Glutamatergic neuron (in vitro differentiated cells): ENCODE measurements at regions not wholly inside any gene's neighbourhood (a gene's known extent, or its start where the extent isn't known, plus 50 kb on each side); places are given as distances from the start of the nearest gene placed in this dataset.

Experiments used
- DNase-seq: peaks from one replicate; pipeline ENCODE4 v3.0.0; 2022
- H3K27ac Mint-ChIP-seq: one replicate; pipeline ENCODE4 v1.8.0; 2020; ENCODE audit warnings: mild to moderate bottlenecking, mixed read lengths, inconsistent platforms; ENCODE audit not compliant: unreplicated experiment
- H3K27me3 Mint-ChIP-seq: one replicate; pipeline ENCODE4 v1.8.0; 2020; ENCODE audit warnings: mild to moderate bottlenecking, moderate library complexity, mixed read lengths, inconsistent platforms; ENCODE audit not compliant: unreplicated experiment
- H3K36me3 Mint-ChIP-seq: one replicate; pipeline ENCODE4 v1.8.0; 2020; ENCODE audit warnings: mild to moderate bottlenecking, mixed read lengths, inconsistent platforms; ENCODE audit not compliant: unreplicated experiment
- H3K4me1 Mint-ChIP-seq: one replicate; pipeline ENCODE4 v1.8.0; 2020; ENCODE audit warnings: mild to moderate bottlenecking, low read depth, mixed read lengths, inconsistent platforms; ENCODE audit not compliant: unreplicated experiment
- H3K4me3 Mint-ChIP-seq: one replicate; pipeline ENCODE4 v1.8.0; 2020; ENCODE audit warnings: mild to moderate bottlenecking, mixed read lengths, inconsistent platforms; ENCODE audit not compliant: unreplicated experiment
- H3K9me3 Mint-ChIP-seq: one replicate; pipeline ENCODE4 v1.8.0; 2020; ENCODE audit warnings: mild to moderate bottlenecking, moderate library complexity, mixed read lengths, inconsistent platforms; ENCODE audit not compliant: unreplicated experiment
- CTCF ChIP-seq: fragments of 200-600 bp; sonication (generic); IDR thresholded peaks from one replicate; pipeline ENCODE4 v1.5.0; 2021; ENCODE audit not compliant: partially characterized antibody, unreplicated experiment

GRCh38 chr2:34998741-34999140 is 1356.8 kb upstream of the CRIM1 start:
- Mint-ChIP-seq H3K27me3 (no peaks in the 10 kb centered on the region), H3K36me3 (no peaks in the 10 kb centered on the region), H3K4me1 (no peaks in the 10 kb centered on the region), H3K27ac (no peak overlapping the region), H3K4me3 (no peak overlapping the region), H3K9me3 (no peaks in the 10 kb centered on the region)
- TF ChIP-seq CTCF: no peak
- no peak for DNase-seq

GRCh38 chr2:34997779-34998178 is 1357.8 kb upstream of the CRIM1 start:
- H3K36me3 Mint-ChIP-seq: no peaks in the 10 kb centered on the region
- DNase-seq: no peak
- H3K4me1 Mint-ChIP-seq: no peaks in the 10 kb centered on the region
- no peak overlapping the region for H3K27ac Mint-ChIP-seq
- no peaks in the 10 kb centered on the region for H3K9me3 Mint-ChIP-seq
- no peaks in the 10 kb centered on the region for H3K27me3 Mint-ChIP-seq
- H3K4me3 Mint-ChIP-seq: no peak overlapping the region
- TF ChIP-seq CTCF: no peak

- no peaks in the 10 kb centered on the region for H3K4me1 Mint-ChIP-seq
- H3K27ac Mint-ChIP-seq: no peak overlapping the region
- H3K9me3 Mint-ChIP-seq: no peaks in the 10 kb centered on the region
- no peak overlapping the region for H3K4me3 Mint-ChIP-seq
- no peak for DNase-seq
- no peaks in the 10 kb centered on the region for H3K36me3 Mint-ChIP-seq
- no peaks in the 10 kb centered on the region for H3K27me3 Mint-ChIP-seq
- no peak for TF ChIP-seq CTCF
Observed at GRCh38 chr2:34995196-34995595, 1360.4 kb upstream of the CRIM1 start.

GRCh38 chr2:34991508-34992274 is 1363.9 kb upstream of the CRIM1 start:
- Mint-ChIP-seq H3K36me3 (no peaks in the 10 kb centered on the region), H3K4me3 (no peak overlapping the region), H3K27ac (no peak overlapping the region), H3K4me1 (no peaks in the 10 kb centered on the region), H3K27me3 (no peaks in the 10 kb centered on the region), H3K9me3 (no peaks in the 10 kb centered on the region)
- TF ChIP-seq CTCF: no peak
- no peak for DNase-seq

GRCh38 chr2:34985474-34985873 is 1370.1 kb upstream of the CRIM1 start:
- Mint-ChIP-seq H3K9me3 (no peaks in the 10 kb centered on the region), H3K27ac (no peak overlapping the region), H3K27me3 (no peaks in the 10 kb centered on the region), H3K4me1 (peaks cover 5% of the 10 kb centered on the region), H3K36me3 (no peaks in the 10 kb centered on the region), H3K4me3 (no peak overlapping the region)
- DNase-seq: no peak
- no peak for TF ChIP-seq CTCF
